ENCODE measurements at regions not wholly inside any gene's neighbourhood (a gene's known extent, or its start where the extent isn't known, plus 50 kb on each side); places are given as distances from the start of the nearest gene placed in this dataset.
A peak's percentile ranks its signal among the peaks of the same experiment; 100 is the strongest.
"Not testable (repeated sequence)": the region's sequence is repeated elsewhere in the genome, so short reads cannot be mapped to it uniquely, and the experiment has no call there.

DNA sequence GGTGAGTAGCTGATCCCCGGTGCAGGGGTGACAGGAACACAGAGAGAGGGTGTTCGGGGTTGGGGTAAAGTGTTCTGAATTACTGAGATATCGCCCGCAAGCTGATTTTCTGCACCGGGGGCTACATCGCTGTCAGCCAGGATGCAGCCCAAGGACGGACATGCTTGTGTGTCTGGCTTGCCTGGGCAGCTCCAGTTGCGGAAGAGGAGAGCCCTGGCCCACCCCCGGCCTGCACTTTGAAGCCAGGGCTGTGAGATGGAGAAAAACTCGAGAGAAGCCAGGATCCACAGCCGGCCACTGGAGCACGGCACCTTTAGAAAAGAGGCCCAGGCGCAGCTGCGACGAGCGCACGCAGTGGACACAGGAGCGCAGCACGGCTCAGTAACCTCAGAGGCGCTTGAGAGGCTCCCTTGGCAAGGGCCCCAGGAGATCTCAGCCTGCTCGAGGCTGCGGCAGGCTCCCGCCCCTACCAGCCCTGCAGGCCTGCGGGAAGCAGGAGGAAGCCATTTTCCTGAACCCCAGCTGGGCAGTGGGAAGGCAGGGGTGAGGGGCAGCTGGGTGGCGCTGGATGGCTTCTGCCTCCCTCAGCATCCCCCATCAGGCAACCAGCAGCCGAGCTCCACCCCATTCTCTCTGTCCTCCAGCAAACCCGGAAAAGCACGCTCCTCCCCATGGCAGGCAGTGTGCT is 59.2 kb downstream of the C9orf50 start:
- DNase-seq = peak; percentile 22

DNA sequence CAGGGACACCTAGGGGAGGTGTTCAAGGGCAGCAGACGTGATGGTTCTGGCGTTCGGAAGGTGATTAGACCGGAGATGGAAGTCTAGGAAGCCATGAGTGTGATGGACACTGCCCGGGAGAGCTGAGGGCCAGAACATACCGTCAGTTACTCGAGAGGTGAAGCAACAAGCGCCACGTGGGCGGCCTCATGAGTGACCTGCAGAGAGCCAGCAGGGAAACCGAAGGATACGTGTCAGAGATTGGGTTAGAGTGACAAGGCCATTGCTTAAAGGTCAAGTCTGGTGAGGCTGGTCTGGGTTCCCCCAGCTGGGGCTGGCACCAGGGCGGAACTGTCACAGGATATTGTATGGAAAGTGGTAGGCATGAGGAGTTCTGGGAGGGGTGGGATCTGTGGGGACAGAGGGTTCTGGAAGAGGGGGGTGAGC is 60.0 kb downstream of the C9orf50 start:
- no peak for DNase-seq

DNA sequence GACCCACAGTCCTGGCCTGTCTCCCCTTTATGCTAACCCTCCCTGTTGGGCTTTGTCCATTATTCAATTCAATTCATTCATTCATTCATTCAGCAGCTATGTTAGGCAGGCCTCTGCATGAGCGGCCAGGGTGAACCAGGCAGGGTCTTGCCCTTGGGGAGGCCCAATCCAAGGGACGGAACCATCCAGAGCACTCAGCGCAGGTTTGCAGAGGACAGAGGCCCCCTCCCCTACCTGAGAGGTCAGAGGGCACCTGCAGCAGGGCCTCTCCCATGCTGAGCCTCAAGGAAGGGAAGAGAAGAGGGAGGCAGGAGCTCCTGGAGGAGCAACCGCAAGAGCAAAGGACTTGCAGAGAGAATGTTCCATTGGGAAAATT is 61.4 kb downstream of the C9orf50 start:
- DNase-seq = no peak

DNA sequence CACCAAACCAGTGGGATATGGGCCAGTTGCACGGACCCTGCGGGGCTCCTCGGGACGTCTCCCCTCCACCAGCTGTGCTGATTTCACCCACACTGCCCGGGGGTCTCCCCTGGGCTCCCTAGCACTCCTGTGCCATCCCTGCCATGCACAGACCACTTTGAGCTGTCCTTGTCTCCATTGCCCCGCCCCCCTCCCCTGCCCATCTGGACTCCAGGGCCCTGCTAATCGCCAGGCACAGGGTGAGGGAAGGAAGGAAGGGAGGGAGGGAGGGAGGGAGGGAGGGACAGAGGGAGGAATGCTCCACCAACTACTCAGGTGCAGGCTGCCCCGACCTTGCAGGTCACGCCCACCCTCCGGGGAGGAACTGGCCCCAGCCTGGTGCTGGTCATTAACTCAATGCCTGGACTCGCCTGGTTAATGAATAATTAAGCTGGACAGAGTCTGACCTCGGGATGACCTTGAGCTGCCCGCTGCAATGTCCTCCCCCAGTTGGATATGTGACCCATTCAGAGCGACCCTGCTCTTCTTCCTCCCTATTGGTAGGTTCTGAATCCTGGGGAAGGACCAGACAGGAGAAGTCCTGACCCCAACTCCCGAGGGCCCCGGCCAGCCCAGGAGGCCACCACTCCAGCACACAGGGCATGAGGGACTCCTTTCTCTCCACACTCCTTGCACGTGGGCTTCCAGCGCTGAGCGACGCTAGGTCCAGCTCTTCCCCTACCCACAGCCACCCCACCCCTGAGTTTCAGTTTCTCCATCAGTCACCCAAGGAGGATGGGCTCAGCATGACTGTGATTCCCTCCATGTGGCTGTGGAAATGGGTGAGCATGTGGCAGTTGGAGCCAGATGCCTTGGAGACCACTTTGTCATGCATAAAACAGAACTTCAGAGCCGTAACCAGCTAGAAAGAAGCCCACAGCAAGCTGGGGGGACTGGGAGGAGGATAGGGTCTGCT is 62.1 kb downstream of the C9orf50 start:
- DNase-seq = no peak

DNA sequence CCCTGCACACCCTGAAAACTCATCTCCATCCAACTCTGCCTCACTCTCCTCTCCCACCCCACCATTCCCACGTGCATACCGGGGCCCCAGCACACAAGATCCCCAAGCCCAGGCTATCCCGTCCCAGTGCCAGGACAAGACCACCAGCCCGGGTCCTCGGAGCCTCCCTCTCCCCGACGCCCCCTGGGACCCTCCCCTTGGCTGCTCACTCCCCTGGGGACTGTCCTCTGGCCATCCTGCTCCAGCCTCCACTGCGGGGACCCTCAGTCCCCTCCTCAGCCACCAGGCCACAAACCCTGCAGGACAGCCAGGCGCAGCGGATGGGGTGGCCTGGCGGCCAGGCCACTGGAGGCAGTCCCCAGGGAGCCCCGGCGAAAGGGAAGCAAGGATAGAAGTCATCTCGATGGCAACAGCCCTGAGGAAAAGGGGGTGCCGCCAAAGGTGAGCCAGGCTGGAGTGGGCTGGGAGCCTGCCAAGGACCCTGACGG is 62.8 kb downstream of the C9orf50 start:
- no peak for DNase-seq

DNA sequence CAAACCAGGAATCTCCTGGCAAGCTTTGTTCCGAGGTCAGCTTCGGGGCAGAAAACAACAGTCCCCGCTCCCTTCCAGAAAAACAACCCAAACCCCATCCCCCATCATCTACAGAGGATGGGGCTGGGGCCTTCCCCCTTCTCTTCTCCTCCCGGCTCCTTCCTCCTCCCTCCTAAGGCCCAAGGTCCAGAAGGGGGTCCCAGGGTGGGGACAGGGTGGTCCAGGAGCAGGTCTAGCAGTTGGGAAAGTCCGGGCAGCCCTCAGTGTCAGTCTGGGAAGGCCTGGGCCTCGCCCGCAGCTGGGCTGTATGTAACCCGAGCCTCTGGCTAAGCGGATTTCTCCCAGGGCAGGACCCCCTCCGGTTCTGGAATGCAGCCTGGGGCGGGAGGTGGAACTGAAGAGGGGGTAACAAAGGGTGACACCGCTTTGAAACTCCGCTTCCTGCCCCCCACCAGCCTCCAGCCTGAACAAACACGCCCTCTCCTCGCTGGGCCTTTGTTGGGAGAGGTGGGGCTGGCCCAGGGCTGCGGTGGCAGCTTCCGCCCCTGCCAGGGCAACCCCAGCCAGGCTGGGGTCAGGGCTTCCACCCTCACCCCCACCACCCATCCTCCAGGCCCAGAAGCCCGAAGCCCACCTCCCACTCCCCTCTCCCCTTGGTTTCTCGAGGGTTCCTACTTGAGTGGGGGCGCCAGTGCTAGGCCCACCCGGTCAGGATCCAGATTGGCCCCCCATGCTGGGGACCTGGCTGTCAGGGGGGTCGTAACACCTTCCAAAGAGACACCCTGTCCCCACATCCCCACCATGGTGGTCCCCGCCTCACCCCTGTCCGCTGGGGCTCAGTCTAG is 63.5 kb downstream of the C9orf50 start:
- DNase-seq = peak; percentile 5

DNA sequence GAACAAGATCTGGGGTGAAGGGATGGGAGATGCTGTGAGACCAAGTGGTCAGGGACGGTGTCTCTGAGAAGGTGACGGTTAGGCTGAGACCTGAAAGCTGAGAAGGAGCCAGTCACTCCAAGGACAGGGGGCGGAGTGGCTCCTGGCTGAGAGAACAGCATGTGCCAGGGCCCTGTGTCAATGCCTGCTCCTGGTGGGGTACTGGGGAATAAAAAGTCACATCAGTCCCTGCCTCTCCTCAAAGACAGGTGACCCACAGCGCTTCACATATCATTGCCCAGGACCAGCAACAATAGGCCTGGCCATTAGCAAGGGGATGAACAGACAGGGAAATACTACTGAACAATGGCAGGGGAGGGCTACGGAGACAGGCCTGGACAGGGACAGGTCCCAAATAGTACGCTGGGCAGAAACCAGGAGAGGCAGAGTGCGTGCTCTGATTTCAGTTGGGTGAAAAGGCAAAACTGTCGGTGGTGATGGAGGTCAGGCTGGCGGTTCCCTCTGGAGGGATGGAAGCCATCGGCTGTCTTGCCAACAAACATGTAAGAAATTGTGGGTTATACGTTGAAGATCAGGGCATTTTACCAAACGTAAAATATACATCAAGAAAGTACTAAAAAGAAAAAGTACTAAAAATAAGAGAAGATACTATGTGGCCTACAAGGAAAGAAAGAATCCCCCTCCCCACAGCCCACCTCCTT is 64.3 kb downstream of the C9orf50 start:
- no peak for DNase-seq

DNA sequence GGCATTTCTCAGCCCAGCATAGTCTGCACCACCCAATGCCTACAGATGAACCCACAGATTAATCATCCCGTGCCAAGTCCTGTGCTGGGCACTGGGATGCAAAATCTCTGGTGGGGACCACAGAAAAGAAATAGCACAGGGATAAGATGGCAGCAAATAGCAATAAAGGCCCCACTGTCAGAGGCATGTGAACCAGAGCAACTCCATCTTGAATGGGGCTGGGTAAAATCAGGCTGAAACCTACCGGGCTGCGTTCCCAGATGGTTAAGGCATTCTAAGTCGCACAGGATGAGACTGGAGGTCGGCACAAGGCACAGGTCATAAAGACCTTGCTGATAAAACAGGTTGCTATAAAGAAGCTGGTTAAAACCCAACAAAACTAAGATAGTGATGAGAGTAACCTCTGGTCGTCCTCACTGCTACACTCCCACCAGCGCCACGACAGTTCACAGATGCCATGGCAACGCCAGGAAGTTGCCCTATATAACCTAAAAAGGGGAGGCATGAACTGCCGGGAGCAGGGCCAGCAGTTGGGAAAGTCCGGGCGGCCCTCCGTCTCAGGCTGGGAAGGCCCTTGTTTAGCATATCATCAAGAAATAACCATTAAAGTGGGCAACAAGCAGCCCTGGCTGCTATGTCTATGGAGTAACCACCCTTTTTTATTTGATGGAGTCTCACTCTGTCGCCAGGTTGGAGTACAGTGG is 65.2 kb downstream of the C9orf50 start:
- DNase-seq = no peak

DNA sequence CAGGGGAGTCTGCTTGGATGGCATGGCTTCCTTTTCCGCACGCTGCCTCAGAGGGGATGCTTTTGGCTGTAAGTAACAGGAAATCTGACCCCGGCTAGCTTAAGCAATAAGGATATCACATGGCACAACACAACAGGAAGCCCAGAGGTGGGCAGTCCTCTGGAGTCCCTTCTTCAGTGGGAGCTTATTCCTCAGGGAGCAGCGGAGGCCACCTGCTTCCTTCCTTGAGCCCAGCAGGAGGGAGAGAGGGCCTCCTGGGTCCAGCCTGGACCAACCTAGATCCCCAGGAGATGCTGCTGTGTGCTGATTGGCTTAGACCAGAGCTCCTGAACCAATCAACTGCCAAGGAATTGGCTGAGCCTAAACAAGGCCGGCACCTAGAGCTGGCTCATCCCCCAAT is 66.3 kb downstream of the C9orf50 start:
- DNase-seq = no peak

DNA sequence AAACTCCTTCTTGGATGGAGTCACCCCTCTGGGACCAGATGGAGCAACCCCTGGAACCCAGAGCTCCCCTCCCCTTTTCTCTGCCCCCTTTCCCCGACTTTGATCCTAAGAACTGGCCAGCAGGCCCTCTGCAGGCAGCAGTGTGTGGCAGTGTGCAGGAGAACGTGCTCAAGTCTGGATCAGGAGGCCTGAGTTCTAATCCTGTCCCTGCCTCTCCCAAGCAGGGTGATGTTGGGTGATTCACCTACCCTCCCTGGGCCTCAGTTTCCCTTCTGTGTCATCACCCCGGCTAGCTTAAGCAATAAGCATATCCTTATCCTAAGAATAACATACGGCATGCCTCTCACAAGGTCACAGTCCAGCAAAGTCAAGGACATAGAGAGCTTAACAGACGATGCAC is 67.6 kb downstream of the C9orf50 start:
- no peak for DNase-seq

DNA sequence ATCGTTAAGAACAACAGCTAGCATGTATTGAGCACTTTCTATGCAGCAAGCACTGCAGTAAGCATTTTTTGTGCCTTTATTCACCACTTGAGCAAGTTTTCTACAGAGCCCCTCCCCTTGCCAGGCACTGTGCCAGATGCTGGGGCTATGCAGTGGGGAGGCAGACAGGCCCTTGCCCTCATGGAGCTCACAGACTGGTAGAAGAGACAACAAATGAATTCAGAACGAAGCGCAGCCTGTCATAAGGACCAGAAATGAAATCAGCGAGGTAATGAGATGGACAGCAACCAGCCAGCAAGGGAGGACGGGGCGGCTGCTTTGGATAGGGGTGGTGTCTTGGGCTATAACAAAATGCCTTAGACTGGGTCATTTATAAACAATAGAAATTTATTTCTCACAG is 68.8 kb downstream of the C9orf50 start:
- no peak for DNase-seq

DNA sequence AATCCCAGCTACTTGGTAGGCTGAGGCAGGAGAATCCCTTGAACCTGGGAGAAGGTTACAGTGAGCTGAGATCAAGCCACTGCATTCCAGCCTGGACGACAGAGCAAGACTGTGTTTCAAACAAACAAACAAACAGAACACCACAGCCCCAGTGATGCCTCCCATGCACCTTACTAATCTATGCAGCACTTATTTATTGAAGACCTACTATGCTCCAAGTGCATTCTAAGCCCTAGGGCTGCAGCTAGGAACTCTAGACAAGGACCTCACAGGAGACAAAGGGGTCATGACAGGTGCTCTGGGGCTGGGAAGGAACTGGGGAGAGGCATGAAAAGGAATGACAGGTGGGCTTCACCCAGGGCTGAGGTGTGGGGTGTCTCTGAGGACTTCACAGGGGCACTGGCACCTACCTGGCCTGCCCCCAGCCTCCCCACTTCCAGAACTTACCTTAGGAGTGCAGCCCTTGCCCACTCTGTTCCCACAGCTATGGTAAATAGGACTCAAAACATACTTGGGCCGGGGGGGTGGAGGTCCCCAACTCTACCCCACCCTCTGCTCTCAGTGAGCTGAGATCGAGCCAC is 69.4 kb downstream of the C9orf50 start:
- DNase-seq = no peak

DNA sequence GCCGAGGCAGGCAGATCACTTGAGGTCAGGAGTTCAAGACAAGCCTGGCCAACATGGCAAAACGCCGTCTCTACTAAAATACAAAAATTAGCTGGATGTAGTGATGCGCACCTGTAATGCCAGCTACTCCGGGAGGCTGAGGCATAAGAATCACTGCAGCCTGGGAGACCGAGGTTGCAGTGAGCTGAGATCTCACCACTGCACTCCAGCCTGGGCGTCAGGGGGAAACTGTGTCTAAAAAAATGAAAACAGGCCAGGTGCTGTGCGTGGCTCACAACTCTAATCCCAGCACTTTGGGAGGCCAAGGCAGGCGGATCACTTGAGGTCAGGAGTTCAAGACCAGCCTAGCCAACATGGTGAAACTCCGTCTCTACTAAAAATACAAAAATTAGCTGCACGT is 69.9 kb downstream of the C9orf50 start:
- not testable (repeated sequence) for DNase-seq

DNA sequence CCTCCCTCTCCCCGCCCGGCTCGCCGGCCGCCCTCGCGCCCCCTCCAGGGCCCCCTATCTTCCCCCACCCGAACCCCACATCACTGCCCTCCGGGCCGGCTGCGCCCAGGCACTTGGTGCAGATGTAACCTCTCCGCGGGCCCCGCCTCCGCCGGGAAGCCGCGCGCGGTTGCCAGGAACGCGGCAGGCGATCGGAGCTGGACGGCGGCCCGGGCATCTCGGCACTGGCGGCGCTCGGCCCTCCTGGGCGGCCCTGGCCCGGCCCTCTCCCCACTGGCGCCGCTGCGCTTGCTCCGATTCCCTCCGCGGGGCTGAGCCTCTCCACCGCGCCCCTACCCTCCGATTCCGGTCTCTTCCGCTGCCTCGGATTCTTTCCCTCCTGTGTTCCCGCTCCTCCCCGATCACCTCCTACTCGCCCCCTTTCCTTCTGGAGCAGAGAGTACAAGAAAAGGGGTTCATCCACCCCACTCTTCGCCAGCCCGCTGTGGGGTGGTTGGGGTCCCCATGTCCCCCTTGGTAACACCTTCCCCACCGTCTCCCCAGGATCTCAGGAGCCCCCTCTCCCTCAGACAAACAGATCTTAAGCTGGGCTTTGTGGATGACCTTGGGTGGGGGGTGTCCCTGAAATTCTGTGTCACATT is 70.6 kb downstream of the C9orf50 start:
- DNase-seq = no peak

DNA sequence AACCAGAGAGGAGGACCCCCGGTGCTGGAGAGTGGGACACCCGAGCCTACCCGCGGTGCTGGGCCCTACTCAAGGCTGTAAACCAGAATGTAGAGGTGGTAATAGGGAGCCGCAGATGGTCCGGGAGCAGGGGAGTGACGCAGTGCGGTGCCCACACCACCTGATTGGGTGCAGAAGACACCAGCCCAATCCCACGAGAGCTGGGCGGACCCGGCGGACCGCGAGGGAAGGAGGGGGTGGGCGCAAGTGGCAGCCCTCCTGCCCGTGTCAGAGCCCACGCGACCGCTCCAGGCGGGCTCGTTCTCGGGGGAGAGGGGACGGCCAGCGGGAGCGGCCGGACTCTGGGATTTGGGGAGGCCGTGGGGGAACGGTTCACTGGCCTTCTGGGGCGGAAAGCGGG is 71.2 kb downstream of the C9orf50 start:
- no peak for DNase-seq

DNA sequence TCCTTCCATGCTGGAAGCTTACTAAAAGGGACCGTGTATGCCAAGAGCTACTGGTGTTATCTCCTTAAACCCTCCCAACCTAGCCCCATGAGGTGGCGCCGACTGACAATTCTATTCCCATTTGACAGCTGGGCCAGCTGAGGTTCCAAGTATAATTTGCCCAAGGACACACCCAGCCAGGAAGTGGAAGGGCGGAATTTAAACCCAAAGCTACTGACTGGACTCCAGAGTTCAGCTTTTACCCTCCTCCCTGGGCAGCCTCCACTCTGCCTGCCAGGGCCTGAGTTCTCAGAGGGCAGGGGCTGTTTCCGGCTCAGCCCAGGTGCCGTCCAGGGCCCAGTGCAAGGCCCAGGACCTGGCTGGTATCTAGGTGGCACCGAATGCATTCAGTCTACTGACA is 71.8 kb downstream of the C9orf50 start:
- DNase-seq = no peak

DNA sequence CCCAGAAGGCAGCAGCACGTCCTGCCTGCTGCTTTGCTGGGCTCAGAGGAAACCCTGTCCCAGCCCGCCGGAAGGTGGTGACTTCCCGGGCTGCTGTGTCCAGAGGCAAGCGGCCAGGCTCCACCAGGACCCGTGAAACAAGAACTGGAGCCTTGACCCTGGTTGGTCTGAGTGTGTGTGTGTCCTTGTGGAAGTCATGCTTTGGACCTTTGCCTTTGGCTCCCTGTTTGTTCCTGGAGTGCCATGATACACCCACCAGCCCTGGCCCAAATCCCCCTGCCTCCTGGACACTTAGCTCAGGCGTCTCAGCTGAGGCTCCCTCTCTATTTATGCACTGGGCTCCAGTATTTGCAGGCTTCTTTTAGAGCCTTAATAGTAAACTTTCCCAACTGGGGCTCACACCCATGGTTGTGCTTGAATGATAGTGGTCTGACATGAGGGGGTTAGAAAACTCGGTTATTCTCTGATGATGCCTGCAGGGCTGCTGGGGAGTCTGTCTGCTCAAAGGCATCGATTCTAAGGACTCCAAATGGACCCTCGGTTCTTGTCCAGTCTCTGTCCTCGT is 72.2 kb downstream of the C9orf50 start:
- DNase-seq = no peak

DNA sequence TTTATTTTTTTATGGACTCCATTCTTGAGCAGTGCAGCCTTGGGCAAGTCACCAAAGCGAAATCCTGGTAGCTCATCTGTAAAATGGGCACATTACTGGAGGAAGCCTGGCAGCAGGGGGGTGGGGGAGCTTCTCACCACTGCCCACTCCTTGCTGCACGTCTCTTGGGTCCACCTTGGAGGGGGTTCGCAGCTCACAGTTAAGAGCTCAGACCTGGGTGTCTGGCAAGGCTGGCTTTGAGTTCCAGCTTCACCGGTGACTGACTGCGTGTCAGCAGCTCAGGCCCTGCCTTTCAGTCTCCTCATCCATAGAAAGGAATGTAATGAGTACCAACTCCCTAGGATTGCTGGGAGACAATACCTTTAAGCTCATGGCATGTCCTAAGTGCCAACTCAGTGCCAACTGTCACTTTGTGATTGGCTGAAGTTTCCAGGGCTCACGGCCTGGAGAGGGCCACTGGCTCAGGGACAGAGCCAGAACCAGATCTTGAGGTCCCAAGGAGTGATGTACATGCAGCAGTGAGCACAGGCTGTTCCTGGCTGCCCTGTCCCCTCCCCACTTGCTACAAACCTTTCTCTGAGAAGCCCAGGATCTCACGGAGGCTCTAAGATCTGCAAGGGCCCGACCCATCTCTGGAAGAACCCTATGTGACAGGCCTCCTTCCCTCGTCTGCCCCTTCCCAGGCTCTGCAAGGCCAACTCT is 72.9 kb downstream of the C9orf50 start:
- DNase-seq = no peak

DNA sequence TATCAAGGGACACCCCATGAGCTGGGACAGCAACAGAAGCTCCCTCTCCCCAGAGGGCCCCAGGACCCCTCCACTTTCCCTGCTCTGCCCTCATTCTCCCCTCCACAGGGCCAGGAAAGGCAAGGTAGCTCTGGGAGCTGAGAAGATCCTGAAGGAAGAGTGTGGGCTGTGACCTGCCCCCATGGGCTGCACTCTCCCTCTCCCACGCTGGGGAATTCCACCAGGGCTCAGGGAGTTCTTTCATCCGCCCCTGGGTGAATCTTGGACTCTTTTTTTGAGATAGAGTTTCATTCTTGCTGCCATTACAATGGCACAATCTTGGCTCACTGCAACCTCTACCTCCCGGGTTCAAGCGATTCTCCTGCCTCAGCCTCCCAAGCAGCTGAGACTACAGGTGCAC is 73.8 kb downstream of the C9orf50 start:
- DNase-seq = no peak

DNA sequence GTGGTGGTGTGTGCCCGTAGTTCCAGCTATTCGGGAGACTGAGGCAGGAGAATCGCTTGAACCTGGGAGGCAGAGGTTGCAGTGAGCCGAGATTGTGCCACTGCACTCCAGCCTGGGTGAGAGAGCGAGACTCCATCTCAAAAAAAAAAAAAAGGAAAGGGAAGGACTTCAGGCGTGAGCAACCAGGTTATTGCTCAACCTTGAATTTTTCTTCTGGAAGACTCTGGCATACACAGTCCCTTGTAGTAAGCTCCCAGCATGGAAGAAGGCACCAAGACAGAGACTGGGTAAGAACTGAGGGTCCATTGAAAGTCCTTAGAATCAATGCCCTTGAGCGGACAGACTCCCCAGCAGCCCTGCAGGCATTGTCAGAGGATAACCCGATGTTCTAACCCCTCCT is 75.0 kb downstream of the C9orf50 start:
- DNase-seq = not testable (repeated sequence)

All from NCI-H345 (cell line).